HepG2 (cell line): ENCODE measurements at regions not wholly inside any gene's neighbourhood (a gene's known extent, or its start where the extent isn't known, plus 50 kb on each side); places are given as distances from the start of the nearest gene placed in this dataset.

ENCODE experiments used
- ATAC-seq: fragments of 200-7000 bp; cut with Tn5 transposase; 3 replicates; pipeline ENCODE4 v1.9.1; 2020; ENCODE audit warnings: mild to moderate bottlenecking, moderate library complexity
- BruUV-seq: library from RNA; stranded (reverse); fragments of 400-500 nt; replicated peaks from 2 replicates; lab custom pipeline; 2021; lab: Mats Ljungman, UMichigan
- CTCF ChIA-PET: fragments of 300-600 bp; formaldehyde crosslinking; extraction: SDS; loops from one replicate; lab custom pipeline; 2021; ENCODE audit warnings: low total read pairs, inconsistent platforms, low intra/inter-chr PET ratio; lab: Yijun Ruan, JAX
- POLR2A ChIA-PET: fragments of 350-600 bp; sonication (Branson Sonifier 250); formaldehyde crosslinking; loops from one replicate; lab custom pipeline; 2020; ENCODE audit warnings: antibody characterized with exemption, inconsistent platforms; lab: Yijun Ruan, JAX
- DNase-seq: peaks from one replicate; pipeline ENCODE4 v3.0.0-alpha.2; 2015; ENCODE audit warnings: low spot score
- FAIRE-seq: peaks from 3 replicates; lab custom pipeline; 2011; peaks lifted over from hg19 to GRCh38; lab: Jason Lieb, UNC
- H2AFZ ChIP-seq: one replicate; pipeline ENCODE4 v1.6.1; 2011; ENCODE audit warnings: low read length, inconsistent platforms
- H3K27ac ChIP-seq: fragments of 300-600 bp; 3 replicates; pipeline ENCODE4 v1.8.0; 2011; ENCODE audit warnings: mixed run types, mild to moderate bottlenecking, mixed read lengths, low read length, inconsistent platforms; ENCODE audit not compliant: insufficient read depth; ENCODE audit errors: extremely low read length
- H3K27me3 ChIP-seq, 2 experiments: fragments of 200-600 bp in 1 of 2; 2 replicates in 1 of 2; 3 replicates in 1 of 2; pipeline versions ENCODE4 v1.6.0 to v1.8.0; 2011; ENCODE audit warnings: low read length in 2 of 2, mild to moderate bottlenecking in 2 of 2, moderate library complexity in 2 of 2, inconsistent platforms in 1 of 2; ENCODE audit not compliant: insufficient read depth in 2 of 2, control insufficient read depth in 1 of 2
- H3K36me3 ChIP-seq, 2 experiments: fragments of 200-600 bp in 1 of 2; replicated peaks in 1 of 2; 2 replicates in 1 of 2; 3 replicates in 1 of 2; pipeline versions ENCODE4 v1.5.1 to v1.8.0; 2011; ENCODE audit warnings: low read length in 2 of 2, inconsistent platforms in 1 of 2; ENCODE audit not compliant: insufficient read depth in 2 of 2, control insufficient read depth in 1 of 2
- H3K4me1 ChIP-seq: 2 replicates; pipeline ENCODE4 v1.5.1; 2012; ENCODE audit warnings: low read length, inconsistent platforms; ENCODE audit not compliant: insufficient read depth
- H3K4me2 ChIP-seq: 2 replicates; pipeline ENCODE4 v1.6.0; 2011; ENCODE audit warnings: low read depth, low read length, inconsistent platforms
- H3K4me3 ChIP-seq, 3 experiments: fragments of 200-600 bp in 1 of 3; sonication (generic), shearing (Covaris generic) in 1 of 3; replicated peaks in 1 of 3; 2 replicates each; pipeline ENCODE4 v1.5.1; 2011 to 2016; ENCODE audit warnings: low read length in 3 of 3, inconsistent platforms in 2 of 3, low read depth in 2 of 3, mild to moderate bottlenecking in 2 of 3, control low read depth in 1 of 3, mixed read lengths in 1 of 3; ENCODE audit not compliant: insufficient read depth in 1 of 3
- H3K79me2 ChIP-seq: one replicate; pipeline ENCODE4 v1.6.1; 2011; ENCODE audit warnings: low read length, inconsistent platforms; ENCODE audit not compliant: insufficient read depth
- H3K9ac ChIP-seq: 2 replicates; pipeline ENCODE4 v1.6.0; 2011; ENCODE audit warnings: mild to moderate bottlenecking, low read depth, low read length, inconsistent platforms; ENCODE audit not compliant: insufficient read depth
- H3K9me3 ChIP-seq: 2 replicates; pipeline ENCODE4 v1.5.1; 2012; ENCODE audit warnings: mild to moderate bottlenecking, low read length
- H4K20me1 ChIP-seq: 2 replicates; pipeline ENCODE4 v1.6.0; 2011; ENCODE audit warnings: inconsistent platforms, mild to moderate bottlenecking, low read length, moderate library complexity; ENCODE audit not compliant: insufficient read depth
- FOXM1 ChIP-seq: sonication (generic); formaldehyde crosslinking; IDR thresholded peaks from 2 replicates; pipeline ENCODE4 v1.5.0; 2020; ENCODE audit warnings: missing genetic modification reagents
- SNAPC4 ChIP-seq: sonication (generic); formaldehyde crosslinking; IDR thresholded peaks from 2 replicates; pipeline ENCODE4 v1.4.0; 2020; ENCODE audit warnings: mild to moderate bottlenecking, missing genetic modification reagents
- WGBS: methylation state at CpG from one replicate; pipeline ENCODE4 v1.1.6; 2017; ENCODE audit warnings: low lambda C conversion rate; 5-methylcytosine and 5-hydroxymethylcytosine counted together
- in situ Hi-C: cut with HindIII; loops from 2 replicates; pipeline ENCODE4 v1.10.0; 2017; ENCODE audit warnings: low pct_unique_long_range_greater_than_20kb; ENCODE audit not compliant: extremely low pct_ligation_motif_present
- intact Hi-C: fragments of 100-400 bp; cut with micrococcal nuclease; formaldehyde crosslinking; loops from one replicate; pipeline ENCODE4 v1.10.0; 2022; ENCODE audit not compliant: unreplicated experiment
- TF ChIP-seq, protein P1 (sequence below): sonication (generic); formaldehyde crosslinking; IDR thresholded peaks from 2 replicates; pipeline ENCODE4 v1.5.1; 2020; ENCODE audit warnings: missing genetic modification reagents, mild to moderate bottlenecking, borderline replicate concordance
- TF ChIP-seq, protein P2 (sequence below): sonication (generic); formaldehyde crosslinking; IDR thresholded peaks from 2 replicates; pipeline ENCODE4 v1.4.0; 2020; ENCODE audit warnings: mild to moderate bottlenecking, missing genetic modification reagents

DNA sequence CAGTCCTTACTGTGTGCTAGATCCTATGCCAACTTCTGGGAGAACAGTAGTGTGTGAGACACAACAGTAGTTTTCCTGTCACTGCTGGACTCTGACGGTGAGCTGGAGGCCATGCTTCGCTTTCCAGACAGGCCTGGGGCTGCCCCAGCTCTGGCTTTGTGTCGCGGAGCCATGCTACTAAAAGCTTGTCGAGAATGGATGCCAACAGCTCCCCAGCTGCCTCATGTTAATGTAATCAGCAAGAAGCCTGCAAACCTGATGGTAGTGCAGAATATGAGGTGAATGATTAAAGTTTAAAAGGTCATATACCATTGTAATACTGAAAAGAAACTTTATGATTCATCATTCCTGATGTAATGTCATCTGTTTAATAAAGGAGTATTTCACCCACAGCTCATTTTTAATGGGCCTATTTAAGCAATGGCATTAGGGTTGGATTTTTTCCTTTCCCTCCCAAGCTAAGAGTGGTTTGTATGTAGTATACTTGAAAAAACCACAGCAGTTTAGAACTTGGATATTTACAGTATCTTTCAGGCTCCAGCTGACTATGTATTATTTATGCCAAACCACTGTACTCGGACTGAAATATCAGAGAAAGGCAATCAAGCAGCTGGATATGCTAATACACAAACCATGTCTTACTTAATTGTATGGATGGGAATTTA, 343.0 kb downstream of the NUF2 start:
- POLR2A ChIA-PET, result no interaction called here
- TF ChIP-seq, protein P1, sequence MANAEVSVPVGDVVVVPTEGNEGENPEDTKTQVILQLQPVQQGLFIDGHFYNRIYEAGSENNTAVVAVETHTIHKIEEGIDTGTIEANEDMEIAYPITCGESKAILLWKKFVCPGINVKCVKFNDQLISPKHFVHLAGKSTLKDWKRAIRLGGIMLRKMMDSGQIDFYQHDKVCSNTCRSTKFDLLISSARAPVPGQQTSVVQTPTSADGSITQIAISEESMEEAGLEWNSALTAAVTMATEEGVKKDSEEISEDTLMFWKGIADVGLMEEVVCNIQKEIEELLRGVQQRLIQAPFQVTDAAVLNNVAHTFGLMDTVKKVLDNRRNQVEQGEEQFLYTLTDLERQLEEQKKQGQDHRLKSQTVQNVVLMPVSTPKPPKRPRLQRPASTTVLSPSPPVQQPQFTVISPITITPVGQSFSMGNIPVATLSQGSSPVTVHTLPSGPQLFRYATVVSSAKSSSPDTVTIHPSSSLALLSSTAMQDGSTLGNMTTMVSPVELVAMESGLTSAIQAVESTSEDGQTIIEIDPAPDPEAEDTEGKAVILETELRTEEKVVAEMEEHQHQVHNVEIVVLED, result no peak
- TF ChIP-seq, protein P2, sequence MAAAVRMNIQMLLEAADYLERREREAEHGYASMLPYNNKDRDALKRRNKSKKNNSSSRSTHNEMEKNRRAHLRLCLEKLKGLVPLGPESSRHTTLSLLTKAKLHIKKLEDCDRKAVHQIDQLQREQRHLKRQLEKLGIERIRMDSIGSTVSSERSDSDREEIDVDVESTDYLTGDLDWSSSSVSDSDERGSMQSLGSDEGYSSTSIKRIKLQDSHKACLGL, result no peak
- TF ChIP-seq SNAPC4 (CRISPR knock-in tag) (no peak), FOXM1 (CRISPR knock-in tag) (no peak)
- intact Hi-C loops, result no loop called here
- no peak overlapping the region for H3K4me3 ChIP-seq
- no peak for DNase-seq
- H3K27me3 ChIP-seq, result no peaks in the 10 kb centered on the region
- in situ Hi-C loops, result no loop called here
- no peak overlapping the region for H3K27ac ChIP-seq
- no peak overlapping the region for H3K4me2 ChIP-seq
- no peaks in the 10 kb centered on the region for H3K36me3 ChIP-seq
- no peak for FAIRE-seq
- no peak for ATAC-seq
- no peak overlapping the region for H2AFZ ChIP-seq
- no peaks in the 10 kb centered on the region for H3K4me1 ChIP-seq
- no TSS peak for BruUV-seq
- CTCF ChIA-PET, result no interaction called here
- peaks cover 53% of the 10 kb centered on the region for H3K9me3 ChIP-seq
- no peaks in the 10 kb centered on the region for H3K79me2 ChIP-seq
- H4K20me1 ChIP-seq, result no peaks in the 10 kb centered on the region
- 42% methylated on average over 5 of the region's 6 CpGs for WGBS
- H3K9ac ChIP-seq, result no peak overlapping the region
